ENCODE measurements at regions not wholly inside any gene's neighbourhood (a gene's known extent, or its start where the extent isn't known, plus 50 kb on each side); places are given as distances from the start of the nearest gene placed in this dataset.

DNA sequence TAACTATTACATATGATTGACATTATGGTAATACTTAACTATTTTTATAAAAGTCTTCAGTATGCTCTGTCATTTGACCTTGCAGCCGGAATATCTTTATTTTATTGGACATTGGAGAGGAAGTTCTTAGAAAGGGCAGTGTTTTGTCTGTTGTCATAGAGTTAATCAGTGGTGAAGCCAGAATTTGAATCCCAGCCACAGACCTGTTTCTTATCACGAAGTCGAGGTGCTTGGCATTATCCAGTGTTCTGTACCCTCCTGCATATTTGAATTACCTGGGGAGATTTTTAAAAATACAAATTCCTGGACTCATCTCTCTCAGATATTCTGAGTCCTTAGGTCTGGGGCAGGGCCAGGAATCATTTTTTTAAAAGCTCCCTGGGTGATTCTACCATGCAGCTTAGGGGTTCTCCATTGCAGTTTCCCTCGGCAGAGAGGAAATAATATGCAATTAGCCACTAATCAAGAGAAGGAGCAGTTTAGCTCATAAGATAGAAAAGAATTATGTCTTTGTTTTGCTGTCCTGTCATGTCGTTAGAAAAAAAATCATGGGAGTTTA is 195.6 kb upstream of the CFAP20DC start:
- TF ChIP-seq, protein P1, sequence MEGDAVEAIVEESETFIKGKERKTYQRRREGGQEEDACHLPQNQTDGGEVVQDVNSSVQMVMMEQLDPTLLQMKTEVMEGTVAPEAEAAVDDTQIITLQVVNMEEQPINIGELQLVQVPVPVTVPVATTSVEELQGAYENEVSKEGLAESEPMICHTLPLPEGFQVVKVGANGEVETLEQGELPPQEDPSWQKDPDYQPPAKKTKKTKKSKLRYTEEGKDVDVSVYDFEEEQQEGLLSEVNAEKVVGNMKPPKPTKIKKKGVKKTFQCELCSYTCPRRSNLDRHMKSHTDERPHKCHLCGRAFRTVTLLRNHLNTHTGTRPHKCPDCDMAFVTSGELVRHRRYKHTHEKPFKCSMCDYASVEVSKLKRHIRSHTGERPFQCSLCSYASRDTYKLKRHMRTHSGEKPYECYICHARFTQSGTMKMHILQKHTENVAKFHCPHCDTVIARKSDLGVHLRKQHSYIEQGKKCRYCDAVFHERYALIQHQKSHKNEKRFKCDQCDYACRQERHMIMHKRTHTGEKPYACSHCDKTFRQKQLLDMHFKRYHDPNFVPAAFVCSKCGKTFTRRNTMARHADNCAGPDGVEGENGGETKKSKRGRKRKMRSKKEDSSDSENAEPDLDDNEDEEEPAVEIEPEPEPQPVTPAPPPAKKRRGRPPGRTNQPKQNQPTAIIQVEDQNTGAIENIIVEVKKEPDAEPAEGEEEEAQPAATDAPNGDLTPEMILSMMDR (conservative IDR thresholded peaks at IDR 0.05; ENCODE audit: low read depth in 2 of 2), result no peak
- no peak for TF ChIP-seq EZH2phosphoT487 (IDR thresholded peaks at IDR 0.05; ENCODE audit: unreplicated experiment)
